ENCODE measurements at regions not wholly inside any gene's neighbourhood (a gene's known extent, or its start where the extent isn't known, plus 50 kb on each side); places are given as distances from the start of the nearest gene placed in this dataset.

- TF ChIP-seq, protein P1, sequence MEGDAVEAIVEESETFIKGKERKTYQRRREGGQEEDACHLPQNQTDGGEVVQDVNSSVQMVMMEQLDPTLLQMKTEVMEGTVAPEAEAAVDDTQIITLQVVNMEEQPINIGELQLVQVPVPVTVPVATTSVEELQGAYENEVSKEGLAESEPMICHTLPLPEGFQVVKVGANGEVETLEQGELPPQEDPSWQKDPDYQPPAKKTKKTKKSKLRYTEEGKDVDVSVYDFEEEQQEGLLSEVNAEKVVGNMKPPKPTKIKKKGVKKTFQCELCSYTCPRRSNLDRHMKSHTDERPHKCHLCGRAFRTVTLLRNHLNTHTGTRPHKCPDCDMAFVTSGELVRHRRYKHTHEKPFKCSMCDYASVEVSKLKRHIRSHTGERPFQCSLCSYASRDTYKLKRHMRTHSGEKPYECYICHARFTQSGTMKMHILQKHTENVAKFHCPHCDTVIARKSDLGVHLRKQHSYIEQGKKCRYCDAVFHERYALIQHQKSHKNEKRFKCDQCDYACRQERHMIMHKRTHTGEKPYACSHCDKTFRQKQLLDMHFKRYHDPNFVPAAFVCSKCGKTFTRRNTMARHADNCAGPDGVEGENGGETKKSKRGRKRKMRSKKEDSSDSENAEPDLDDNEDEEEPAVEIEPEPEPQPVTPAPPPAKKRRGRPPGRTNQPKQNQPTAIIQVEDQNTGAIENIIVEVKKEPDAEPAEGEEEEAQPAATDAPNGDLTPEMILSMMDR (conservative IDR thresholded peaks at IDR 0.05): no peak
- TF ChIP-seq ZFX (IDR thresholded peaks at IDR 0.05): no peak
These were observed 298.3 kb upstream of the ACTBL2 start for GRCh38 chr5:57780961-57781325.
